Stimulated activated CD4-positive, alpha-beta T cell treated with anti-CD3 and anti-CD28 coated beads, Interleukin-15, amount 100 ng/mL, for 48 hours (primary cell): ENCODE measurements at regions not wholly inside any gene's neighbourhood (a gene's known extent, or its start where the extent isn't known, plus 50 kb on each side); places are given as distances from the start of the nearest gene placed in this dataset.

Experiments used
- DNase-seq, 2 donors: peaks; one replicate each; pipeline ENCODE4 v3.0.0-alpha.2; 2020; ENCODE audit warnings: low read depth in 2 of 2

GRCh38 chr6:130765181-130765727, 62.0 kb upstream of the SMLR1 start:
- DNase-seq = no peak

DNA sequence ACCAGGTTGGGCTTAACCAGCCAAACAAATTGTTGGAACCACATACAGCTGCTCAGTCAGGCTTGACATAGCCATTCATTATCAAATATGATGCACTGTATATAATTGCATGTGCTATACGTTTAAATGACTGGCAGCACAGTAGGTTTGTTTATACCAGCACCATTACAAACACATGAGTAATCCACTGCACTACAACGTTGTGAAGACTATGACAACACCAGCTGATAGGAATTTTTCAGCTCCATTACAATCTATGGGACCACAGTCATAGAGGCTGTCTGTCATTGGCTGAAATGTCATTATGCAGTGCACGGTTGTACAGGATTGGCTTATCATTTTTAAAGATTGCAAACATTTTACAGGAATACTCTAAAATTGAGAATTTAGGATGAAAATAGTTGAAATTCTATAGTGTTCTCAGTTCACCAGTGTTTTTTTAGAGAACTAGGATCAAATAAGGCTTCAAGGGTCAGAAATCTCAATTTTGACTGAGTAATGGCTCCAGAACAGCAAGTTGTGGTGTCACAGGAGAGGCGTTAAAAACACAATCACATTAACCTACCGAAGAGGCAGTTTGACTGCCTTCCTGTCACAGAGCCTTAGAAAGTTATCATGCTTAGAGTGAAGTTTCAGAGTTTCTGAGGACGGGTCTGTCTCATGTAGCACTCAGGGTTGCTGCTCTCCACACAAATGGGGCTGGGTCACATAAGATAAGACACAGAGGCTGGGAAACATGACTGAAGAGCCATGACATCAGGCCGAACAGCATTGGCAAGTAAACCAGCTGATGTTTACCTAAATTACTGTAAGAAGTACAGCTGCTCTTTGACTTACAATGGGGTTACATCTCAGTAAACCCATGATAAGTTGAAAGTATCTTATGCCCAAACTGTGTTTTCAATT, 60.7 kb upstream of the SMLR1 start:
- no peak for DNase-seq

- DNase-seq = no peak
These were observed 57.3 kb upstream of the SMLR1 start for GRCh38 chr6:130769861-130770260.

- no peak for DNase-seq
These were observed 55.5 kb upstream of the SMLR1 start for GRCh38 chr6:130771741-130772140.

- DNase-seq = no peak
These were observed 53.3 kb upstream of the SMLR1 start for GRCh38 chr6:130773860-130774259.

- DNase-seq = no peak
These were observed 51.7 kb upstream of the SMLR1 start for GRCh38 chr6:130775411-130776012.

DNA sequence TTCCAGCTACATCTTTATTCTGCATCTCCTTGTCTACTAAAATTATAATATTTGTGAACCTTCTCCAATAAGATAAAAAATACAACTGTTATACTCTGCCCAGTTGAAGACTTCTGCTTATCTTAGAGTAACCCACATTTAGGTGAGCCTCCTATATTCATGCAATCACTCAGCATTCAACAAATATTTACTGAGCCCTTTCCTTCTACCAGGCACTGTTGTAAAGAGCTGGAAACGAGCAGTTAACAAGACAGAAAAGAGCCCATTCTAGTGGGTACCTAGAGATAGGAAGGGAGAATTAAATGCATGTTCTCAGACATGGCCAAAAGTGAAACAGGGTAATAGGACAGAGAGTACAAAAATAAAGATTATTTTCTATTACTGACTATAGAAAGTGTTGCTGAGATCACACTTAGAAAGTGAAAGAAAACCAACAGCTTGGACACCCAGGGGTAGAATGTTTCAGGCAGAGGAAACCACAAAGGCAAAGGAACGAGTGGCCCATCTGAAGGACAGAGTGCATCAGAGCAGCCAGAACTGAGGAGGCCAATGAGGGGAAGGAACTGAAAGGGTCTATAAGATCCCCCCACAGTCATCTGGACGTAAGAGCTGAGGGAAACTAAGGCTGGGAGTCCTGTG, 50.8 kb upstream of the SMLR1 start:
- DNase-seq = no peak
